ENCODE measurements at regions not wholly inside any gene's neighbourhood (a gene's known extent, or its start where the extent isn't known, plus 50 kb on each side); places are given as distances from the start of the nearest gene placed in this dataset.

DNA sequence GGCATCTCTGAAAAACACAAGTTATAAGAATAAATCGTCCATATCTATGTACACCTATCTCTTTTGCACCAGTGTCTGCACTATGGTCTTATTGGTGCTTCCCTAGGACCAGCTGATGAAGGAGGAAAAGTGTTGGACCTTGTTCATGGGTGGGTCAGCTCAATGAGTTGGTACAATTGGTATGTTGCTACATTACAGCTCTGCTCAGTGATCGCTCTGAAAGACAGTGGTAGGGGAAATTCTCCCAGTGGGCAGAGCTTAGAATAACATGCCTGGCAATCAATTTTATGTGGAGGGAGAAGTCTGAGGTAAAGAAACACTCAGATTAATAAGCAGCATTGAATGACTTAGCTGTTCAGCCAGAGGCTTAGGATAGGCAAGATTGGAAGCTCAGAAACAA, 138.7 kb upstream of the KL start:
- Histone ChIP-seq H3K27me3 (ENCODE audit: control insufficient read depth, insufficient read depth, low read length) (no peaks in the 10 kb centered on the region), H3K27ac (ENCODE audit: low read length) (no peak overlapping the region)
- no peak for DNase-seq (ENCODE audit: low read depth, low spot score)

DNA sequence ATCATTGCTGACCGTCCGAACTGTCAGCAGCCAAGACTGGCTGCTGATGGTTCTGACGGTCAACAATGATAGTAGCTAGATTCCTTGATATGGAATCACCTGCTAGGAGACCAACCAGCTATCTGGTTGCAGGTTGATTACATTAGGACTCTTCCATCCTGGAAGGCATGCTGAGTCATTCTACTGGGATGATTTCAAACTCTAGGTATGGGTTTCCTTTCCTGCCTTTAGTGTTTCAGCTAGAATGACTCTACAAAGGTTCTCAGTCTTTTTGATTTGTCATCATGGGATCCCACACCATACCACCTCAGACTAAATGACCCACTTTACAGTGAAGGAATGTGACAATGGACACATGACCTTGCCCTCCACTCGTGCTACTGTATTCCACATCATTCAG, 138.1 kb upstream of the KL start:
- intact Hi-C loops (cut with micrococcal nuclease; ENCODE audit: unreplicated experiment) (no loop called here), in situ Hi-C loops (cut with HindIII; ENCODE audit: low pct_unique_long_range_greater_than_20kb, low sequenced_read_pairs) (no loop called here)
- POLR2A ChIA-PET, result no interaction called here
- Histone ChIP-seq H3K27ac (ENCODE audit: low read length) (no peak overlapping the region), H3K4me1 (ENCODE audit: control insufficient read depth, insufficient read depth, low read length) (no peaks in the 10 kb centered on the region), H3K27me3 (ENCODE audit: control insufficient read depth, insufficient read depth, low read length) (no peaks in the 10 kb centered on the region), H3K4me3 (ENCODE audit: low read depth in 2 of 2, low read length in 2 of 2) (no peak overlapping the region), H3K9me3 (ENCODE audit: control insufficient read depth, insufficient read depth, low read depth, low read length) (no peaks in the 10 kb centered on the region), H3K36me3 (ENCODE audit: control insufficient read depth, insufficient read depth, low read length) (no peaks in the 10 kb centered on the region)
- ATAC-seq (no peak), DNase-seq (ENCODE audit: low read depth, low spot score) (no peak)
- TF ChIP-seq SIN3A (IDR thresholded peaks at IDR 0.05; ENCODE audit: borderline replicate concordance, insufficient read depth, low read depth, low read length) (no peak), POLR2AphosphoS5 (IDR thresholded peaks at IDR 0.05; ENCODE audit: low read depth, low read length) (no peak), TCF7L2 (IDR thresholded peaks at IDR 0.05; ENCODE audit: low read depth, low read length) (no peak)
- TF ChIP-seq, protein P1, sequence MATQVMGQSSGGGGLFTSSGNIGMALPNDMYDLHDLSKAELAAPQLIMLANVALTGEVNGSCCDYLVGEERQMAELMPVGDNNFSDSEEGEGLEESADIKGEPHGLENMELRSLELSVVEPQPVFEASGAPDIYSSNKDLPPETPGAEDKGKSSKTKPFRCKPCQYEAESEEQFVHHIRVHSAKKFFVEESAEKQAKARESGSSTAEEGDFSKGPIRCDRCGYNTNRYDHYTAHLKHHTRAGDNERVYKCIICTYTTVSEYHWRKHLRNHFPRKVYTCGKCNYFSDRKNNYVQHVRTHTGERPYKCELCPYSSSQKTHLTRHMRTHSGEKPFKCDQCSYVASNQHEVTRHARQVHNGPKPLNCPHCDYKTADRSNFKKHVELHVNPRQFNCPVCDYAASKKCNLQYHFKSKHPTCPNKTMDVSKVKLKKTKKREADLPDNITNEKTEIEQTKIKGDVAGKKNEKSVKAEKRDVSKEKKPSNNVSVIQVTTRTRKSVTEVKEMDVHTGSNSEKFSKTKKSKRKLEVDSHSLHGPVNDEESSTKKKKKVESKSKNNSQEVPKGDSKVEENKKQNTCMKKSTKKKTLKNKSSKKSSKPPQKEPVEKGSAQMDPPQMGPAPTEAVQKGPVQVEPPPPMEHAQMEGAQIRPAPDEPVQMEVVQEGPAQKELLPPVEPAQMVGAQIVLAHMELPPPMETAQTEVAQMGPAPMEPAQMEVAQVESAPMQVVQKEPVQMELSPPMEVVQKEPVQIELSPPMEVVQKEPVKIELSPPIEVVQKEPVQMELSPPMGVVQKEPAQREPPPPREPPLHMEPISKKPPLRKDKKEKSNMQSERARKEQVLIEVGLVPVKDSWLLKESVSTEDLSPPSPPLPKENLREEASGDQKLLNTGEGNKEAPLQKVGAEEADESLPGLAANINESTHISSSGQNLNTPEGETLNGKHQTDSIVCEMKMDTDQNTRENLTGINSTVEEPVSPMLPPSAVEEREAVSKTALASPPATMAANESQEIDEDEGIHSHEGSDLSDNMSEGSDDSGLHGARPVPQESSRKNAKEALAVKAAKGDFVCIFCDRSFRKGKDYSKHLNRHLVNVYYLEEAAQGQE (IDR thresholded peaks at IDR 0.05; ENCODE audit: insufficient read depth in 1 of 2, low read depth in 2 of 2, low read length in 1 of 2), result no peak
- TF ChIP-seq, protein P2, sequence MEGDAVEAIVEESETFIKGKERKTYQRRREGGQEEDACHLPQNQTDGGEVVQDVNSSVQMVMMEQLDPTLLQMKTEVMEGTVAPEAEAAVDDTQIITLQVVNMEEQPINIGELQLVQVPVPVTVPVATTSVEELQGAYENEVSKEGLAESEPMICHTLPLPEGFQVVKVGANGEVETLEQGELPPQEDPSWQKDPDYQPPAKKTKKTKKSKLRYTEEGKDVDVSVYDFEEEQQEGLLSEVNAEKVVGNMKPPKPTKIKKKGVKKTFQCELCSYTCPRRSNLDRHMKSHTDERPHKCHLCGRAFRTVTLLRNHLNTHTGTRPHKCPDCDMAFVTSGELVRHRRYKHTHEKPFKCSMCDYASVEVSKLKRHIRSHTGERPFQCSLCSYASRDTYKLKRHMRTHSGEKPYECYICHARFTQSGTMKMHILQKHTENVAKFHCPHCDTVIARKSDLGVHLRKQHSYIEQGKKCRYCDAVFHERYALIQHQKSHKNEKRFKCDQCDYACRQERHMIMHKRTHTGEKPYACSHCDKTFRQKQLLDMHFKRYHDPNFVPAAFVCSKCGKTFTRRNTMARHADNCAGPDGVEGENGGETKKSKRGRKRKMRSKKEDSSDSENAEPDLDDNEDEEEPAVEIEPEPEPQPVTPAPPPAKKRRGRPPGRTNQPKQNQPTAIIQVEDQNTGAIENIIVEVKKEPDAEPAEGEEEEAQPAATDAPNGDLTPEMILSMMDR (IDR thresholded peaks at IDR 0.05), result no peak
- CTCF ChIA-PET, result no interaction called here
- no TSS peak for BruUV-seq (replicated peaks)

More for the DNA sequence above, 138.7 kb upstream of the KL start:
- in situ Hi-C loops (cut with HindIII; ENCODE audit: low pct_unique_long_range_greater_than_20kb, low sequenced_read_pairs) (no loop called here), intact Hi-C loops (cut with micrococcal nuclease; ENCODE audit: unreplicated experiment) (no loop called here)
- Histone ChIP-seq H3K4me1 (ENCODE audit: control insufficient read depth, insufficient read depth, low read length) (no peaks in the 10 kb centered on the region), H3K9me3 (ENCODE audit: control insufficient read depth, insufficient read depth, low read depth, low read length) (no peaks in the 10 kb centered on the region), H3K4me3 (ENCODE audit: low read depth in 2 of 2, low read length in 2 of 2) (no peak overlapping the region), H3K36me3 (ENCODE audit: control insufficient read depth, insufficient read depth, low read length) (no peaks in the 10 kb centered on the region)
- no peak for ATAC-seq
- CTCF ChIA-PET, result no interaction called here
- no peak for TF ChIP-seq SIN3A (IDR thresholded peaks at IDR 0.05; ENCODE audit: borderline replicate concordance, insufficient read depth, low read depth, low read length)
- TF ChIP-seq, protein P1 (IDR thresholded peaks at IDR 0.05; ENCODE audit: insufficient read depth in 1 of 2, low read depth in 2 of 2, low read length in 1 of 2), result no peak
- TF ChIP-seq TCF7L2 (IDR thresholded peaks at IDR 0.05; ENCODE audit: low read depth, low read length), result no peak
- TF ChIP-seq POLR2AphosphoS5 (IDR thresholded peaks at IDR 0.05; ENCODE audit: low read depth, low read length), result no peak
- TF ChIP-seq, protein P2 (IDR thresholded peaks at IDR 0.05), result no peak
- BruUV-seq (replicated peaks), result no TSS peak
- POLR2A ChIA-PET, result no interaction called here

All from Panc1 (cell line).